ENCODE measurements at regions not wholly inside any gene's neighbourhood (a gene's known extent, or its start where the extent isn't known, plus 50 kb on each side); places are given as distances from the start of the nearest gene placed in this dataset.

- no peaks in the 10 kb centered on the region for H3K9me3 ChIP-seq (ENCODE audit: low read depth)
- no peaks in the 10 kb centered on the region for H3K27me3 ChIP-seq
- no peak for TF ChIP-seq CTCF (IDR thresholded peaks at IDR 0.05; ENCODE audit: low read depth, low read length)
- H3K4me1 ChIP-seq (ENCODE audit: low read depth) = no peaks in the 10 kb centered on the region
- H3K4me3 ChIP-seq = no peak overlapping the region
- no peaks in the 10 kb centered on the region for H3K36me3 ChIP-seq
- no peak overlapping the region for H3K27ac ChIP-seq
- no peak for DNase-seq (ENCODE audit: low read depth in 1 of 2, low spot score in 1 of 2)
Observed at GRCh38 chr10:112005044-112005443, 178.5 kb downstream of the GPAM start.

- Histone ChIP-seq H3K27ac (no peak overlapping the region), H3K4me3 (no peak overlapping the region), H3K36me3 (no peaks in the 10 kb centered on the region), H3K27me3 (no peaks in the 10 kb centered on the region), H3K4me1 (ENCODE audit: low read depth) (no peaks in the 10 kb centered on the region), H3K9me3 (ENCODE audit: low read depth) (no peaks in the 10 kb centered on the region)
- no peak for TF ChIP-seq CTCF (IDR thresholded peaks at IDR 0.05; ENCODE audit: low read depth, low read length)
- no peak for DNase-seq (ENCODE audit: low read depth in 1 of 2, low spot score in 1 of 2)
Observed at GRCh38 chr10:112006407-112006806, 177.2 kb downstream of the GPAM start.

GRCh38 chr10:112006831-112007230 is 176.7 kb downstream of the GPAM start:
- Histone ChIP-seq H3K9me3 (ENCODE audit: low read depth) (no peaks in the 10 kb centered on the region), H3K27me3 (no peaks in the 10 kb centered on the region), H3K4me3 (no peak overlapping the region), H3K27ac (no peak overlapping the region), H3K36me3 (no peaks in the 10 kb centered on the region), H3K4me1 (ENCODE audit: low read depth) (no peaks in the 10 kb centered on the region)
- no peak for TF ChIP-seq CTCF (IDR thresholded peaks at IDR 0.05; ENCODE audit: low read depth, low read length)
- no peak for DNase-seq (ENCODE audit: low read depth in 1 of 2, low spot score in 1 of 2)

GRCh38 chr10:112022196-112022595 is 161.4 kb downstream of the GPAM start:
- DNase-seq (ENCODE audit: low read depth in 1 of 2, low spot score in 1 of 2) = no peak
- H3K27me3 ChIP-seq = no peaks in the 10 kb centered on the region

GRCh38 chr10:112024079-112024478 is 159.5 kb downstream of the GPAM start:
- DNase-seq (ENCODE audit: low read depth in 1 of 2, low spot score in 1 of 2) = no peak
- H3K4me1 ChIP-seq (ENCODE audit: low read depth) = no peaks in the 10 kb centered on the region
- TF ChIP-seq CTCF (IDR thresholded peaks at IDR 0.05; ENCODE audit: low read depth, low read length) = no peak
- no peak overlapping the region for H3K27ac ChIP-seq
- H3K36me3 ChIP-seq = no peaks in the 10 kb centered on the region
- no peaks in the 10 kb centered on the region for H3K9me3 ChIP-seq (ENCODE audit: low read depth)
- no peak overlapping the region for H3K4me3 ChIP-seq
- no peaks in the 10 kb centered on the region for H3K27me3 ChIP-seq

More at GRCh38 chr10:112022196-112022595, 161.4 kb downstream of the GPAM start:
- no peaks in the 10 kb centered on the region for H3K9me3 ChIP-seq (ENCODE audit: low read depth)
- H3K4me1 ChIP-seq (ENCODE audit: low read depth) = no peaks in the 10 kb centered on the region
- H3K36me3 ChIP-seq = no peaks in the 10 kb centered on the region
- no peak overlapping the region for H3K4me3 ChIP-seq
- TF ChIP-seq CTCF (IDR thresholded peaks at IDR 0.05; ENCODE audit: low read depth, low read length) = no peak
- no peak overlapping the region for H3K27ac ChIP-seq

- H3K36me3 ChIP-seq = no peaks in the 10 kb centered on the region
- no peaks in the 10 kb centered on the region for H3K9me3 ChIP-seq (ENCODE audit: low read depth)
- H3K27ac ChIP-seq = no peak overlapping the region
- H3K4me3 ChIP-seq = no peak overlapping the region
- TF ChIP-seq CTCF (IDR thresholded peaks at IDR 0.05; ENCODE audit: low read depth, low read length) = no peak
- H3K4me1 ChIP-seq (ENCODE audit: low read depth) = no peaks in the 10 kb centered on the region
- no peaks in the 10 kb centered on the region for H3K27me3 ChIP-seq
- DNase-seq (ENCODE audit: low read depth in 1 of 2, low spot score in 1 of 2) = no peak
Observed at GRCh38 chr10:112025228-112025627, 158.3 kb downstream of the GPAM start.

All from cardiac muscle cell (in vitro differentiated cells and primary cell).